ENCODE measurements at regions not wholly inside any gene's neighbourhood (a gene's known extent, or its start where the extent isn't known, plus 50 kb on each side); places are given as distances from the start of the nearest gene placed in this dataset.

- Mint-ChIP-seq H3K27me3 (peaks cover 8% of the 10 kb centered on the region), H3K27ac (no peak overlapping the region), H3K9me3 (ENCODE audit: low read depth) (peaks cover 4% of the 10 kb centered on the region), H3K4me3 (ENCODE audit: low read depth) (no peak overlapping the region), H3K36me3 (ENCODE audit: insufficient read depth) (no peaks in the 10 kb centered on the region), H3K4me1 (ENCODE audit: low read depth) (peaks cover 27% of the 10 kb centered on the region)
- TF ChIP-seq CTCF (IDR thresholded peaks at IDR 0.05; ENCODE audit: unreplicated experiment), result no peak
- DNase-seq (ENCODE audit: low spot score, unreplicated experiment), result no peak
Measured at GRCh38 chr2:234178330-234179030, 128.0 kb downstream of the SPP2 start.

DNA sequence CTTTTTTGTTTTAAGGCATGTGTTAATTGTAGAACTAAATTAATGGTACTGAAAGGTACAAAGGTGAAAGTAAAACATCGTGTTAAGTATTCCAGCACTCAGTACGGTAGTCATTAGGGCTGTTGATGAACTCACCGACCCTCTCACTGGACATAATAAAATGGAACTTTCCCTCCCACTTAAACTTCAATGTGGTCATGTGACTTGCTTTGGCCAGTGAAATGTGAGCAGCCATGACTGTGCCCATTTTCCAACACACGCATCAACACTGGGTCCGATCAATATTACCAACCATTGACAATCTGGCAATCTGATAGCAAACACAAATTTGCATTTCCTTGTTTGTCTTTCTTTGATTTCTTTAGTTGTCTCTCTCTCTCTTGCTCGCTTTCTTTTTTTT is 125.1 kb downstream of the SPP2 start:
- Mint-ChIP-seq H3K4me3 (ENCODE audit: low read depth) (no peak overlapping the region), H3K36me3 (ENCODE audit: insufficient read depth) (no peaks in the 10 kb centered on the region), H3K4me1 (ENCODE audit: low read depth) (peaks cover 33% of the 10 kb centered on the region), H3K9me3 (ENCODE audit: low read depth) (peaks cover 9% of the 10 kb centered on the region), H3K27ac (peak overlapping the region; percentile 57), H3K27me3 (no peaks in the 10 kb centered on the region)
- DNase-seq (ENCODE audit: low spot score, unreplicated experiment), result no peak
- no peak for TF ChIP-seq CTCF (IDR thresholded peaks at IDR 0.05; ENCODE audit: unreplicated experiment)

DNA sequence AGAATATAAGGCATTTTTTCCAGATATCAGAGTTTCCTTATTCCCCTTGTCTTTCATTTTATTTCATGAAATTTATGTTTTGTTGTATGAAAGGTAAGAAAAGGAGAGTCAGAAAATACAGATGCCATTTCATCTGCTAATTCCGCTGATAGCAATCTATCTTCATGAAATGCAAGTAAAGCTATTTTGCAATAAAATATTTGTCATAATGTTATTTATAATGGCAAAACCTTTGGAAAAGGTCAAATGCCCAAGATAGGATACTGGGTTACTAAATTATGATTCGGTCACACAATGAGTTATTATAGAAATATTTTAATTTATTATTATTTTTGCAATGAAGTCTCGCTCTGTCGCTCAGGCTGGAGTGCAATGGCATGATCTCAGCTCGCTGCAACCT is 124.2 kb downstream of the SPP2 start:
- H3K27ac Mint-ChIP-seq, result no peak overlapping the region
- TF ChIP-seq CTCF (IDR thresholded peaks at IDR 0.05; ENCODE audit: unreplicated experiment), result no peak
- no peaks in the 10 kb centered on the region for H3K27me3 Mint-ChIP-seq
- H3K4me1 Mint-ChIP-seq (ENCODE audit: low read depth), result peaks cover 33% of the 10 kb centered on the region
- H3K4me3 Mint-ChIP-seq (ENCODE audit: low read depth), result no peak overlapping the region
- DNase-seq (ENCODE audit: low spot score, unreplicated experiment), result no peak
- peaks cover 9% of the 10 kb centered on the region for H3K9me3 Mint-ChIP-seq (ENCODE audit: low read depth)
- no peaks in the 10 kb centered on the region for H3K36me3 Mint-ChIP-seq (ENCODE audit: insufficient read depth)

- no peak overlapping the region for H3K4me3 Mint-ChIP-seq (ENCODE audit: low read depth)
- no peak overlapping the region for H3K27ac Mint-ChIP-seq
- no peak for DNase-seq (ENCODE audit: low spot score, unreplicated experiment)
- TF ChIP-seq CTCF (IDR thresholded peaks at IDR 0.05; ENCODE audit: unreplicated experiment), result no peak
- H3K36me3 Mint-ChIP-seq (ENCODE audit: insufficient read depth), result no peaks in the 10 kb centered on the region
- H3K27me3 Mint-ChIP-seq, result no peaks in the 10 kb centered on the region
- peaks cover 9% of the 10 kb centered on the region for H3K9me3 Mint-ChIP-seq (ENCODE audit: low read depth)
- peaks cover 41% of the 10 kb centered on the region for H3K4me1 Mint-ChIP-seq (ENCODE audit: low read depth)
Measured at GRCh38 chr2:234172532-234172931, 122.0 kb downstream of the SPP2 start.

- Mint-ChIP-seq H3K27me3 (no peaks in the 10 kb centered on the region), H3K4me3 (ENCODE audit: low read depth) (no peak overlapping the region), H3K36me3 (ENCODE audit: insufficient read depth) (no peaks in the 10 kb centered on the region), H3K9me3 (ENCODE audit: low read depth) (peaks cover 9% of the 10 kb centered on the region), H3K27ac (no peak overlapping the region), H3K4me1 (ENCODE audit: low read depth) (peaks cover 41% of the 10 kb centered on the region)
- DNase-seq (ENCODE audit: low spot score, unreplicated experiment), result no peak
- TF ChIP-seq CTCF (IDR thresholded peaks at IDR 0.05; ENCODE audit: unreplicated experiment), result no peak
Measured at GRCh38 chr2:234172066-234172465, 121.6 kb downstream of the SPP2 start.

Measured in progenitor cell of endocrine pancreas (in vitro differentiated cells).